ENCODE measurements at regions not wholly inside any gene's neighbourhood (a gene's known extent, or its start where the extent isn't known, plus 50 kb on each side); places are given as distances from the start of the nearest gene placed in this dataset.

- DNase-seq (ENCODE audit: low read depth in 2 of 2, low spot score in 1 of 2): no peak
Observed at GRCh38 chr19:31121501-31121900, 227.7 kb downstream of the TSHZ3 start.

- DNase-seq (ENCODE audit: low read depth in 2 of 2, low spot score in 1 of 2): no peak
Observed at GRCh38 chr19:31120952-31121351, 228.3 kb downstream of the TSHZ3 start.

- no peak for DNase-seq (ENCODE audit: low read depth in 2 of 2, low spot score in 1 of 2)
Observed at GRCh38 chr19:31119951-31120690, 229.1 kb downstream of the TSHZ3 start.

GRCh38 chr19:31118986-31119385 lies 230.2 kb downstream of the TSHZ3 start:
- no peak for DNase-seq (ENCODE audit: low read depth in 2 of 2, low spot score in 1 of 2)

GRCh38 chr19:31118287-31118955 lies 230.8 kb downstream of the TSHZ3 start:
- DNase-seq (ENCODE audit: low read depth in 2 of 2, low spot score in 1 of 2): no peak

GRCh38 chr19:31114585-31114984 lies 234.7 kb downstream of the TSHZ3 start:
- no peak for DNase-seq (ENCODE audit: low read depth in 2 of 2, low spot score in 1 of 2)

GRCh38 chr19:31113293-31113692 lies 235.9 kb downstream of the TSHZ3 start:
- DNase-seq (ENCODE audit: low read depth in 2 of 2, low spot score in 1 of 2): no peak

- DNase-seq (ENCODE audit: low read depth in 2 of 2, low spot score in 1 of 2): no peak
Observed at GRCh38 chr19:31112158-31112557, 237.1 kb downstream of the TSHZ3 start.

- no peak for DNase-seq (ENCODE audit: low read depth in 2 of 2, low spot score in 1 of 2)
Observed at GRCh38 chr19:31111741-31112140, 237.5 kb downstream of the TSHZ3 start.

GRCh38 chr19:31110336-31110735 lies 238.9 kb downstream of the TSHZ3 start:
- peak in 1 of 2 donors; percentile 1 for DNase-seq (ENCODE audit: low read depth in 2 of 2, low spot score in 1 of 2)

GRCh38 chr19:31109636-31110035 lies 239.6 kb downstream of the TSHZ3 start:
- DNase-seq (ENCODE audit: low read depth in 2 of 2, low spot score in 1 of 2): no peak

- no peak for DNase-seq (ENCODE audit: low read depth in 2 of 2, low spot score in 1 of 2)
Observed at GRCh38 chr19:31107096-31107495, 242.1 kb downstream of the TSHZ3 start.

GRCh38 chr19:31105761-31106160 lies 243.5 kb downstream of the TSHZ3 start:
- DNase-seq (ENCODE audit: low read depth in 2 of 2, low spot score in 1 of 2): no peak

GRCh38 chr19:31104451-31104850 lies 244.8 kb downstream of the TSHZ3 start:
- DNase-seq (ENCODE audit: low read depth in 2 of 2, low spot score in 1 of 2): no peak

- DNase-seq (ENCODE audit: low read depth in 2 of 2, low spot score in 1 of 2): no peak
Observed at GRCh38 chr19:31103228-31103627, 246.0 kb downstream of the TSHZ3 start.

- DNase-seq (ENCODE audit: low read depth in 2 of 2, low spot score in 1 of 2): no peak
Observed at GRCh38 chr19:31102674-31103073, 246.6 kb downstream of the TSHZ3 start.

- DNase-seq (ENCODE audit: low read depth in 2 of 2, low spot score in 1 of 2): no peak
Observed at GRCh38 chr19:31100981-31101380, 248.3 kb downstream of the TSHZ3 start.

- no peak for DNase-seq (ENCODE audit: low read depth in 2 of 2, low spot score in 1 of 2)
Observed at GRCh38 chr19:31100206-31100590, 249.0 kb downstream of the TSHZ3 start.

GRCh38 chr19:31099515-31100205 lies 249.6 kb downstream of the TSHZ3 start:
- DNase-seq (ENCODE audit: low read depth in 2 of 2, low spot score in 1 of 2): no peak

GRCh38 chr19:31098836-31099235 lies 250.4 kb downstream of the TSHZ3 start:
- DNase-seq (ENCODE audit: low read depth in 2 of 2, low spot score in 1 of 2): no peak

- no peak for DNase-seq (ENCODE audit: low read depth in 2 of 2, low spot score in 1 of 2)
Observed at GRCh38 chr19:31096935-31097545, 252.2 kb downstream of the TSHZ3 start.
